ENCODE measurements at regions not wholly inside any gene's neighbourhood (a gene's known extent, or its start where the extent isn't known, plus 50 kb on each side); places are given as distances from the start of the nearest gene placed in this dataset.

- TF ChIP-seq CTCF (IDR thresholded peaks at IDR 0.05 in 2 of 3, conservative IDR thresholded peaks at IDR 0.05 in 1 of 3; ENCODE audit: control insufficient read depth in 2 of 3, extremely low read depth in 1 of 3, insufficient read depth in 1 of 3, low read depth in 3 of 3, low read length in 3 of 3) (no peak), CBFB (IDR thresholded peaks at IDR 0.05; ENCODE audit: low read depth) (no peak), ZSCAN29 (IDR thresholded peaks at IDR 0.05) (no peak), BMI1 (IDR thresholded peaks at IDR 0.05; ENCODE audit: borderline replicate concordance) (no peak), IRF5 (IDR thresholded peaks at IDR 0.05; ENCODE audit: borderline replicate concordance) (no peak), SREBF1 (IDR thresholded peaks at IDR 0.05; ENCODE audit: low read length) (no peak), FOXK2 (IDR thresholded peaks at IDR 0.05) (no peak), TARDBP (IDR thresholded peaks at IDR 0.05; ENCODE audit: borderline replicate concordance) (no peak), NRF1 (conservative IDR thresholded peaks at IDR 0.05; ENCODE audit: low read depth, low read length) (no peak), SMAD5 (IDR thresholded peaks at IDR 0.05; ENCODE audit: low read depth) (no peak)
Measured at GRCh38 chr7:84452618-84453017, 258.0 kb upstream of the SEMA3A start (continued).

- H3K79me2 ChIP-seq (ENCODE audit: control insufficient read depth, insufficient read depth, low read length) = no peaks in the 10 kb centered on the region
- H3K9me3 ChIP-seq (replicated peaks; ENCODE audit: control insufficient read depth, insufficient read depth, low read length) = no peaks in the 10 kb centered on the region
- ChIA-PET CTCF (no interaction called here), SMC1A (ENCODE audit: uncharacterized antibody, unreplicated experiment) (no interaction called here), POLR2A (interaction anchor here (0.6 kb wide), 1 partner anchor 101 kb away, joined by 4 read pairs; no protein-coding TSS in a partner anchor), RAD21 (ENCODE audit: unreplicated experiment) (no interaction called here)
- H3K4me3 ChIP-seq = no peak overlapping the region
- H2AFZ ChIP-seq (ENCODE audit: control insufficient read depth, low read depth, low read length) = no peak overlapping the region
- H3K9ac ChIP-seq (ENCODE audit: control insufficient read depth, insufficient read depth, low read length) = no peak overlapping the region
- BruUV-seq (replicated peaks) = no TSS peak
- FAIRE-seq (no peak), DNase-seq (ENCODE audit: low read depth, low spot score) (no peak), ATAC-seq (no peak)
- no peaks in the 10 kb centered on the region for H3K36me3 ChIP-seq (ENCODE audit: control insufficient read depth in 2 of 2, insufficient read depth in 2 of 2, low read length in 1 of 2)
- no peaks in the 10 kb centered on the region for H4K20me1 ChIP-seq (ENCODE audit: control insufficient read depth, insufficient read depth)
- in situ Hi-C loops (cut with MboI) (no loop called here), intact Hi-C loops (cut with micrococcal nuclease; ENCODE audit: unreplicated experiment) (no loop called here)
- H3K27ac ChIP-seq (ENCODE audit: control insufficient read depth, insufficient read depth) = no peak overlapping the region
- TF ChIP-seq RBBP5 (conservative IDR thresholded peaks at IDR 0.05) (no peak), HSF1 (IDR thresholded peaks at IDR 0.05; ENCODE audit: low read depth, low read length) (no peak), ZBTB4 (CRISPR knock-in tag; IDR thresholded peaks at IDR 0.05) (no peak), BHLHE40 (IDR thresholded peaks at IDR 0.05; ENCODE audit: borderline replicate concordance in 1 of 2, low read depth in 2 of 2, low read length in 1 of 2) (no peak), SPI1 (IDR thresholded peaks at IDR 0.05; ENCODE audit: borderline replicate concordance, insufficient read depth, low read depth, low read length) (no peak), TCF3 (IDR thresholded peaks at IDR 0.05; ENCODE audit: borderline replicate concordance, insufficient read depth, low read depth, low read length) (no peak), SUZ12 (IDR thresholded peaks at IDR 0.05; ENCODE audit: unreplicated experiment) (no peak)
- no peak overlapping the region for H3K4me2 ChIP-seq (ENCODE audit: control insufficient read depth, insufficient read depth)
- no peaks in the 10 kb centered on the region for H3K4me1 ChIP-seq (ENCODE audit: control insufficient read depth, insufficient read depth, low read length)
- H3K27me3 ChIP-seq (replicated peaks in 1 of 2; ENCODE audit: control insufficient read depth in 2 of 2, insufficient read depth in 2 of 2, low read length in 1 of 2) = no peaks in the 10 kb centered on the region; a peak in 2 of 4 replicates
Measured at GRCh38 chr7:84450772-84451171, 256.2 kb upstream of the SEMA3A start.

All from GM12878 (cell line).